ENCODE measurements at regions not wholly inside any gene's neighbourhood (a gene's known extent, or its start where the extent isn't known, plus 50 kb on each side); places are given as distances from the start of the nearest gene placed in this dataset.

DNA sequence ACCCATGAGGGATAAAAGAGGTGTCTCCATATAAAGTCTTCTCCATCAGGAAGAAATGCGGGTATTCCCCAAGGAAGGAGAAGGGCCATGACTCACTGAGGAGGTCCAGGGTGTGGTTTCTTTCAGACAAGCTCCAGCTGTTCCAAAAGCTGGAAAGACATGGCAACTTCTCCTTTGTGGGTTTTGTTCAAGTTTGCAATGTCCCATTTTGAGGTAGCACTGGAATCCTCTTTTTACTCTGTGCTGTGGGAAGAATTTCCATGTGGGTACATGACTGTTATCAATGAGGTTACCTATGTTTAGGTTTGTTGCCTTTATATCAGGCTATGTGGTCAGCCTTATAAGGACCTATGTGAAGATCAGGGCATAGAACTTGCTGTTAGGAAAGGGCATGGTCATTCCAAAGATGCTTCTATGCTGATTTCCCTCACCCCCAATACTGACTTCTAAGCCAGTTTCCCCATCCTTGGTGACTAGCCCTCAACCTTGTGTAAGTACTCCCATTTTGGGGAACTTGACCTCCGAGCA, 697.5 kb downstream of the INHBA start:
- intact Hi-C loops (cut with DNase I): no loop called here
- DNase-seq: no peak
- Histone ChIP-seq H3K4me1 (ENCODE audit: insufficient read depth) (peaks cover 4% of the 10 kb centered on the region), H3K27ac (no peak overlapping the region), H3K27me3 (no peaks in the 10 kb centered on the region), H3K9me3 (no peaks in the 10 kb centered on the region), H3K4me3 (no peak overlapping the region), H3K36me3 (no peaks in the 10 kb centered on the region)
- TF ChIP-seq, protein P1, sequence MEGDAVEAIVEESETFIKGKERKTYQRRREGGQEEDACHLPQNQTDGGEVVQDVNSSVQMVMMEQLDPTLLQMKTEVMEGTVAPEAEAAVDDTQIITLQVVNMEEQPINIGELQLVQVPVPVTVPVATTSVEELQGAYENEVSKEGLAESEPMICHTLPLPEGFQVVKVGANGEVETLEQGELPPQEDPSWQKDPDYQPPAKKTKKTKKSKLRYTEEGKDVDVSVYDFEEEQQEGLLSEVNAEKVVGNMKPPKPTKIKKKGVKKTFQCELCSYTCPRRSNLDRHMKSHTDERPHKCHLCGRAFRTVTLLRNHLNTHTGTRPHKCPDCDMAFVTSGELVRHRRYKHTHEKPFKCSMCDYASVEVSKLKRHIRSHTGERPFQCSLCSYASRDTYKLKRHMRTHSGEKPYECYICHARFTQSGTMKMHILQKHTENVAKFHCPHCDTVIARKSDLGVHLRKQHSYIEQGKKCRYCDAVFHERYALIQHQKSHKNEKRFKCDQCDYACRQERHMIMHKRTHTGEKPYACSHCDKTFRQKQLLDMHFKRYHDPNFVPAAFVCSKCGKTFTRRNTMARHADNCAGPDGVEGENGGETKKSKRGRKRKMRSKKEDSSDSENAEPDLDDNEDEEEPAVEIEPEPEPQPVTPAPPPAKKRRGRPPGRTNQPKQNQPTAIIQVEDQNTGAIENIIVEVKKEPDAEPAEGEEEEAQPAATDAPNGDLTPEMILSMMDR (IDR thresholded peaks at IDR 0.05): no peak
- 64 to 80% (median 73%) methylated on average over 2 of the region's 2 CpGs for WGBS, 3 donors

DNA sequence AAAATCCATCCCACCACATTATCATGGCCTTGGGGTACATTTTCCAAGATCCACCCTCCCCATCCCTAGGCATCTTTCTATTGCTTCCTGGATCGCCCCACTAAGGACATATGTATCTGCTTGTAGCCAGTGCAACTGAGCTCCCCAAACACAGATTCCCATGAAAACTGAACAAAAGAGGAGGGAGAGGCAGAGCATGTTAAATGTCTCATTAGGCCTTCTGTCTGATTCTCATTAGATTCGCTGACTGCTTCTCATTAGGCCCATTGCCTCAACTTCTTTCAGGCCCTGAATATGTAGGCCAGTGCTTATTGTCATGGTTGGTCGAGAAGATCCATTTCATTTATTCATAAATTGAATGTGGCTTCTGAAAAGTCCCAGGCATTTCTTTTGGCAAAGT, 698.9 kb downstream of the INHBA start:
- DNase-seq: no peak
- WGBS, 3 donors: 93 to 99% (median 96%) methylated on average over 3 of the region's 3 CpGs
- Histone ChIP-seq H3K27ac (no peak overlapping the region), H3K4me3 (no peak overlapping the region), H3K9me3 (no peaks in the 10 kb centered on the region), H3K27me3 (no peaks in the 10 kb centered on the region), H3K4me1 (ENCODE audit: insufficient read depth) (peaks cover 4% of the 10 kb centered on the region), H3K36me3 (no peaks in the 10 kb centered on the region)
- intact Hi-C loops (cut with DNase I): no loop called here
- TF ChIP-seq EP300 (IDR thresholded peaks at IDR 0.05) (no peak), POLR2A (IDR thresholded peaks at IDR 0.05) (no peak)
- TF ChIP-seq, protein P1 (IDR thresholded peaks at IDR 0.05): no peak

DNA sequence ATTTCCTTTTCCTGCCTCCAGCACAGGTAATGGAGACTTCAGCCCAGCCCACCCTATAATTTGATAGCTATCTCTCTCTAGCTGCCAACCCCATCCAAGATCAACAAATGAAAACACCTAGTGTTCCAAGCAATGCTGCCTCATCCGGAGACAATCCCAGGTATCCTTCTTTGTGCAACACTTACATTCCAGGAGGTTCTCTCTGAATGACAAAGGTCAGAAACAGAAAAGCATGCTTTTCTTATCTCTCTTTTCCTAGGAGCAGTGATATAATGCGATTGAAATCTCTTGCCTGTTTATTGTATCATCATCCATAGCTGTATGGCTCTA, 699.3 kb downstream of the INHBA start:
- Histone ChIP-seq H3K27ac (no peak overlapping the region), H3K27me3 (no peaks in the 10 kb centered on the region), H3K36me3 (no peaks in the 10 kb centered on the region), H3K9me3 (no peaks in the 10 kb centered on the region), H3K4me3 (no peak overlapping the region), H3K4me1 (ENCODE audit: insufficient read depth) (peaks cover 4% of the 10 kb centered on the region)
- WGBS, 3 donors: 87 to 89% (median 88%) methylated on average over 2 of the region's 2 CpGs
- DNase-seq: no peak
- intact Hi-C loops (cut with DNase I): no loop called here
- TF ChIP-seq POLR2A (IDR thresholded peaks at IDR 0.05) (no peak), EP300 (IDR thresholded peaks at IDR 0.05) (no peak)
- TF ChIP-seq, protein P1 (IDR thresholded peaks at IDR 0.05): no peak

DNA sequence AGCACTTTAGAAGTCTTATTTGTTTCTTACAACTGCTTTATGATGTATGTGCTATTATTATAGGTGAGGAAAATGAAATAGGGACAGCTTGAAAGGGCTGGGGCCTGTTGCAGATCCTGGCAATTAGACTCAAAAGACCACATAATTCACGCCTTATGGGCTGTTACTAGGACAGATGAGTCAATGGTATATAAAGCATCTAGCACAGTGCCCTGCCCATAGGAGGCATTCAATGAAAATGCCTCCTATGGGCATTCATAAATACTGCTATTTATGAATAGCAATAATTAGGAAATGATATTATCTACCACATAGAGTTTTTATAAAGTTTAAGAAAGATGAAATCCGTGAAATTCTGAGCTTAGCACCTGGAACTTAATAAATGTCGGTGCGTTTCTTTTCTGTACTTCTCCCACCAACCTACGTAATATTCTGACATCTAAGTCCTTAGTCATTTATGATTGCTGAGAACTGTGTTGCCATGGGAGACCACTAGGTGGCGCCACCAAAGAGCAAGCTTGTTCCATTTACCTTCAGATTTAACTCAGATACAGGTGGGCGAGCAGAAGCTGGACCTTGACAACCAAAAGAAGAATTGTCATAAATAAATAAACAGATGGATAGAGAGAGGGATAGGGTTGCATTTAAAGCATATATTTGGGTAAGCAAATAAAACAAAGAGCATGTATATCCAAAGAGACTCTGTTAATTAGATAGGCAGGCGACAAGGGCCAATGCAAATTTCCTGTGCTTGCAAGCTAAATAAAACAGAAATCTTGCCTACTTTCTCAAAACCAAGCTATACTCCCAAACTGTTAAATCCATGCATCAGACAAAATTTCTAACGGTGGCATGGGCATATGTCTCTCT, 699.9 kb downstream of the INHBA start:
- Histone ChIP-seq H3K4me1 (ENCODE audit: insufficient read depth) (peaks cover 4% of the 10 kb centered on the region), H3K9me3 (no peaks in the 10 kb centered on the region), H3K27me3 (no peaks in the 10 kb centered on the region), H3K36me3 (no peaks in the 10 kb centered on the region), H3K27ac (no peak overlapping the region), H3K4me3 (no peak overlapping the region)
- DNase-seq: no peak
- TF ChIP-seq POLR2A (IDR thresholded peaks at IDR 0.05): no peak
- no peak for TF ChIP-seq EP300 (IDR thresholded peaks at IDR 0.05)
- TF ChIP-seq, protein P1 (IDR thresholded peaks at IDR 0.05): no peak
- WGBS, 3 donors: 76 to 83% (median 78%) methylated on average over 9 of the region's 9 CpGs
- intact Hi-C loops (cut with DNase I): no loop called here
